Body of pancreas (tissue), 4 donors: ENCODE measurements at regions not wholly inside any gene's neighbourhood (a gene's known extent, or its start where the extent isn't known, plus 50 kb on each side); places are given as distances from the start of the nearest gene placed in this dataset.
A peak's percentile ranks its signal among the peaks of the same experiment; 100 is the strongest.

Experiments used
- ATAC-seq: fragments of 150-250 bp; one replicate; pipeline ENCODE4 v1.9.1; 2016
- DNase-seq, 4 donors: peaks; one replicate each; pipeline ENCODE4 v3.0.0-alpha.2; 2019
- H3K27ac ChIP-seq, 4 donors: fragments of 200-600 bp; sonication (generic); 1 replicate in 3 of 4; 2 replicates in 1 of 4; pipeline versions ENCODE4 v1.5.1 to v1.6.1; 2016 to 2019; ENCODE audit warnings: mild to moderate bottlenecking in 1 of 4, mixed read lengths in 1 of 4, moderate library complexity in 1 of 4
- H3K27me3 ChIP-seq, 2 donors: fragments of 200-600 bp; sonication (generic); one replicate each; pipeline ENCODE4 v1.6.0; 2016; ENCODE audit warnings: mild to moderate bottlenecking in 1 of 2
- H3K36me3 ChIP-seq, 2 donors: fragments of 200-600 bp; sonication (generic); replicated peaks in 1 of 2; 2 replicates each; pipeline ENCODE4 v1.5.1; 2016; ENCODE audit warnings: low read depth in 2 of 2; ENCODE audit not compliant: insufficient read depth in 1 of 2
- H3K4me1 ChIP-seq: fragments of 200-600 bp; sonication (generic); one replicate; pipeline ENCODE4 v1.6.0; 2016
- H3K4me3 ChIP-seq, 2 donors: fragments of 200-600 bp; sonication (generic); 1 replicate in 1 of 2; 2 replicates in 1 of 2; pipeline ENCODE4 v1.5.1; 2016 to 2019
- H3K9me3 ChIP-seq, 3 donors: fragments of 200-600 bp; sonication (generic); 1 replicate in 2 of 3; 2 replicates in 1 of 3; pipeline ENCODE4 v1.5.1; 2016
- CTCF ChIP-seq, 7 experiments: fragments of 450-650 bp in 4 of 7; fragments of 200-600 bp in 3 of 7; sonication (generic) in 3 of 7; IDR thresholded peaks; one replicate each; pipeline ENCODE4 v1.5.1; 2016 to 2019; ENCODE audit warnings: antibody characterized with exemption in 7 of 7
- POLR2A ChIP-seq, 3 donors: fragments of 450-650 bp; IDR thresholded peaks; one replicate each; pipeline ENCODE4 v1.6.1; 2016; ENCODE audit warnings: antibody characterized with exemption in 3 of 3, mild to moderate bottlenecking in 2 of 3
- WGBS, 2 donors: methylation state at CpG; one replicate each; pipeline ENCODE4 v1.1.5; 2017; 5-methylcytosine and 5-hydroxymethylcytosine counted together
- intact Hi-C: fragments of 100-400 bp; cut with DNase I; formaldehyde crosslinking; loops from one replicate; pipeline ENCODE4 v1.15.1; 2023

- DNase-seq, result peak in 1 of 4 donors; percentile 4
These were observed 855.1 kb downstream of the SLITRK5 start for GRCh38 chr13:88526186-88526852.

GRCh38 chr13:88526853-88527215 is 855.7 kb downstream of the SLITRK5 start:
- WGBS, 2 donors, result 85 to 92% methylated on average over 6 of the region's 6 CpGs
- H3K4me1 ChIP-seq, result no peaks in the 10 kb centered on the region

More at GRCh38 chr13:88526186-88526852, 855.1 kb downstream of the SLITRK5 start:
- Histone ChIP-seq H3K27me3 (no peaks in the 10 kb centered on the region), H3K4me3 (no peak overlapping the region), H3K9me3 (no peaks in the 10 kb centered on the region), H3K27ac (no peak overlapping the region), H3K36me3 (no peaks in the 10 kb centered on the region), H3K4me1 (no peaks in the 10 kb centered on the region)
- WGBS, 2 donors, result 20 to 30% methylated on average over 6 of the region's 6 CpGs
- ATAC-seq, result no peak
- TF ChIP-seq CTCF (IDR thresholded peaks at IDR 0.05) (no peak), POLR2A (IDR thresholded peaks at IDR 0.05) (no peak)
- intact Hi-C loops, result no loop called here

GRCh38 chr13:88541994-88542393 is 870.8 kb downstream of the SLITRK5 start:
- H3K4me3 ChIP-seq, result no peak overlapping the region
- DNase-seq (no peak), ATAC-seq (no peak)
- no peak for TF ChIP-seq POLR2A (IDR thresholded peaks at IDR 0.05)
- TF ChIP-seq CTCF (IDR thresholded peaks at IDR 0.05), result no peak
- H3K9me3 ChIP-seq, result no peaks in the 10 kb centered on the region
- no peaks in the 10 kb centered on the region for H3K36me3 ChIP-seq
- H3K27me3 ChIP-seq, result no peaks in the 10 kb centered on the region
- intact Hi-C loops, result no loop called here
- WGBS, 2 donors, result 77 to 78% methylated on average over 1 of the region's 1 CpG
- no peak overlapping the region for H3K27ac ChIP-seq
- H3K4me1 ChIP-seq, result no peaks in the 10 kb centered on the region

More at GRCh38 chr13:88526853-88527215, 855.7 kb downstream of the SLITRK5 start:
- DNase-seq (no peak), ATAC-seq (no peak)
- Histone ChIP-seq H3K27ac (no peak overlapping the region), H3K36me3 (no peaks in the 10 kb centered on the region), H3K9me3 (no peaks in the 10 kb centered on the region), H3K27me3 (no peaks in the 10 kb centered on the region), H3K4me3 (no peak overlapping the region)
- intact Hi-C loops, result no loop called here
- TF ChIP-seq POLR2A (IDR thresholded peaks at IDR 0.05), result no peak
- TF ChIP-seq CTCF (IDR thresholded peaks at IDR 0.05), result no peak

- no peaks in the 10 kb centered on the region for H3K4me1 ChIP-seq
- TF ChIP-seq CTCF (IDR thresholded peaks at IDR 0.05), result no peak
- TF ChIP-seq POLR2A (IDR thresholded peaks at IDR 0.05), result no peak
- no peaks in the 10 kb centered on the region for H3K27me3 ChIP-seq
- H3K27ac ChIP-seq, result no peak overlapping the region
- H3K9me3 ChIP-seq, result no peaks in the 10 kb centered on the region
- WGBS, 2 donors, result 88 to 90% methylated on average over 1 of the region's 1 CpG
- intact Hi-C loops, result no loop called here
- H3K36me3 ChIP-seq, result no peaks in the 10 kb centered on the region
- no peak for DNase-seq
- no peak overlapping the region for H3K4me3 ChIP-seq
- ATAC-seq, result no peak
These were observed 873.7 kb downstream of the SLITRK5 start for GRCh38 chr13:88544836-88545235.

- 69 to 77% methylated on average over 2 of the region's 2 CpGs for WGBS, 2 donors
- Histone ChIP-seq H3K4me1 (no peaks in the 10 kb centered on the region), H3K4me3 (no peak overlapping the region), H3K9me3 (no peaks in the 10 kb centered on the region), H3K27ac (no peak overlapping the region), H3K36me3 (no peaks in the 10 kb centered on the region), H3K27me3 (no peaks in the 10 kb centered on the region)
- DNase-seq, result no peak
- ATAC-seq, result no peak
- intact Hi-C loops, result no loop called here
- no peak for TF ChIP-seq CTCF (IDR thresholded peaks at IDR 0.05)
- TF ChIP-seq POLR2A (IDR thresholded peaks at IDR 0.05), result no peak
These were observed 881.8 kb downstream of the SLITRK5 start for GRCh38 chr13:88552966-88553365.
